ENCODE measurements at regions not wholly inside any gene's neighbourhood (a gene's known extent, or its start where the extent isn't known, plus 50 kb on each side); places are given as distances from the start of the nearest gene placed in this dataset.
"Not testable (repeated sequence)": the region's sequence is repeated elsewhere in the genome, so short reads cannot be mapped to it uniquely, and the experiment has no call there.

- no peak for DNase-seq
These were observed 227.3 kb downstream of the LURAP1L start for GRCh38 chr9:13001989-13002580.

GRCh38 chr9:13002740-13003139, 227.9 kb downstream of the LURAP1L start:
- no peak for DNase-seq

DNA sequence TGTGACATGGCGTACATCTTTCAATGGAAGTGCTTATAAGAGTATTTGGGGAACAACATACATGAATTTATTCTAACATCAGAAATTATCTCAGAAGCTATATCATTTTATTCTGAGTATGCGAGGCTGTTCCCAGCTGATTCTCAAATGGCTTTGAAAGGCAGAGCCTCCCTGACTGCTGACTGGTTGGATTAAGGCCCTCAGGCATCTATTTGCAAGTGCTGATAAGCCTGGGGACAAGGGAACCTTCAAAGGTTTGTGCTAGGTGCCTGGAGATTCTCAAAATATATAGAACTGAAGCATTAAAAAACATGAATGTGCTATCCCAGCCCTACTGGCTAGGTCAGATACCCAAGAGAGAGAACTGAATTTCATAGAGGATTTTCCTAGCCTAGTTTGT, 235.1 kb downstream of the LURAP1L start:
- DNase-seq, result no peak

DNA sequence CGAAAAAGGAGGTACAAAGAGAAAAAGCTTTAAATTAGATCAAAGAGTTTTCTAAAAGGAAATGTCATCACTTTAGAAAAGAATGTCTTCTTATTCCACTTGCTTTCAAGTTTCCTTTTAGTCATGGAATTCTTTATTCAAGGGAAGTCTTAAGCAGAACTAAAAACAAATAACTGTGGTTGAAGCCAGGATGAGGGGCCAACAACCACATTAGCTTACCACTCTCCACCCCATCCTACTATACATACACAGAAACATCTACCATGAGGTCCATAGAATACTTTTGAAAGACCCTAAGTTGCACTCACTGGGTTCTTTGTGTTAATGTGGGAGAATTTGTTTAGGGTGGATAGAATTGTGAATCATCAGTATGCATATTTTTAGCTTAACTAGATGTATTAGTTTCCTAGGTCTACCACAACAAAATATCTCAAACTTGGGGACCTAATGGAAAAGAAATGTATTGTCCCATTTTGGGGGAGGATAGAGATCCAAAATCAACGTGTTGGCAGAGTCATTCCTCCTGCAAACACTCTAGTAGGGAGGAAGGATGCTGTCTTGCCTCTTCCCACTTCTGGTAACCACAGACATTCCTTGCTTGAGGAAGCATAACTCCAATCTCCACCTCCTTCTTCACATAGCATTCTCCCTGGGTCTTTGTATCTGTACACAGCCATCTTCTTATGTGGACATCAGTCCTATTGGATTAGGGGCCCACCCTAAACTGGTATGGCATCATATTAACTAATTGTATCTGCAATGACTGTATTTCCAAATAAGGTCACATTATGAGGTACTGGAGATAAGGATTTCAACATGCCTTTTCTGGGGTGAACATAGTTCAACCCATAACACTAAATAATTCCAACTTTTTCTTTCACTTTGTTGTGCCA, 239.4 kb downstream of the LURAP1L start:
- DNase-seq, result no peak

DNA sequence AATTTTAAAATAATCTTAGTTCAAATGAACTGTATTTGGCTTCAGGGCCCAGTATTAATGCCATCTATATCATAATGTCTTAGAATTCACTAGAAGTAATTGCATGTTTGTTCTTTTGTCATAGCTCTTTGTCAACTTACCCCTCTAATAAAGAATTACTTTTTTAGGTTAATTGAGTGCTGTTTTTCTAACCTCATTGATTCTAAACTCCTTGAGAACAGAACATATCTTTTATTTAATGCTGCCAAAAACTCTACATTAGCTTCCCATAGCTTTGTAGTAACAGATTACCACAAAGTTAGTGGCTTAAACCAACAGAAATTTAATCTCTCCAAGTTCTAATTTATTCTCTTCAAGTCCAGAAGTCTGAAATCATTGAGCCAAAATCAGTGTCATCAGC, 242.4 kb downstream of the LURAP1L start:
- no peak for DNase-seq

GRCh38 chr9:13020146-13021040, 245.6 kb downstream of the LURAP1L start:
- DNase-seq, result no peak

DNA sequence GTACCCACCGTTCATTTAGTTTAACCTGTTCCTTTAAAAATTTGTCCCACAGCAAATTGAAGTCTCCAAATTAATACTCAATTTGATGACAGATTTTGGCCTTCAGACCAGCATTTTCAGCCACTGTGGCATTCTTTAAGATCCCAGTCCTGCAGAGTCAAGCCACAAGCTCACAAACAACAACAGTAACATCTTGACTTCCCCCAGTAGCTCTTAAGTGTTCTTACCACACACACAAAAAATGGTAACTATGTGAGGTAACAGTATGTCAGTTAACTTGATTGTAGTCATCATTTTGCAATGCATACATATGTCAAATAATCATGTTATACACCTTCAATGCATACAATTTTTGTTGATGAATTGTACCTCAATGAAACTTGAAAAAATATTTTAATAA, 247.9 kb downstream of the LURAP1L start:
- no peak for DNase-seq

DNA sequence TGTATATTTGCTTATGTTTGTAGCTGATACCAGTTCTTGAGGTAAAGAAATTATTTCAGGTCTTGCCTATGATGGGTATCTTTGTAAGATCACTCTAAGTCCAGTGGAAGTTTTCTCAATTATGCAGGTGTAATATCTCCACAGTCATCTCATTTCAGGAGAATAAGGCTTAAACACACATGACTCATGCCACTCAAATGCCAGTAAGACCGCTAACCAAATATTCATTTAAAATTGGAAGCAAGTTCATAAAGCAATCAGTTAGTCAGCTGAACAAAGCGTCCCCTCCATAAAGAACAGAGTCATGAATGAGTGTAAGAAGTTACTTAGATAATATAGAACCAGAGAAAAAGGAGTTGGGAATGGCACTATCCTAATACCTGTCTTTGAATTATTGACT, 248.7 kb downstream of the LURAP1L start:
- DNase-seq, result peak; percentile 76

- DNase-seq, result no peak
These were observed 252.1 kb downstream of the LURAP1L start for GRCh38 chr9:13026956-13027355.

- no peak for DNase-seq
These were observed 251.6 kb downstream of the MPDZ start for GRCh38 chr9:13027879-13028278.

- no peak for DNase-seq
These were observed 246.9 kb downstream of the MPDZ start for GRCh38 chr9:13032585-13032984.

- peak; percentile 41 to 69 for DNase-seq
These were observed 245.4 kb downstream of the MPDZ start for GRCh38 chr9:13033959-13034693.

DNA sequence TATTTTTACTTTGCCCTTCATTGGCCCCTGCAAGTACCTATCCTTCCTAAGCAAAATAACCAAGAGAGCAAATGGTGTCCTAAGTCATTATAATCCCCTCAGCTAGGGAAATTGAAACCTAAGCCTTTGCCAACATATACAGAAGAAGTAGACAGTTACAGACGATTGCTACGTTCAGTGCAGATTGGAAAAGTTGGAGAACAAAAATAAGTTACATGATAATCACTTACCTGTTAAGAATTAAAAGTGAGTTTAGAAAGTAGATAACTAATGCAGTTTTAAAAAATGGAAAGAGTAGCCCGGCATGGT, 244.8 kb downstream of the MPDZ start:
- DNase-seq, result no peak

DNA sequence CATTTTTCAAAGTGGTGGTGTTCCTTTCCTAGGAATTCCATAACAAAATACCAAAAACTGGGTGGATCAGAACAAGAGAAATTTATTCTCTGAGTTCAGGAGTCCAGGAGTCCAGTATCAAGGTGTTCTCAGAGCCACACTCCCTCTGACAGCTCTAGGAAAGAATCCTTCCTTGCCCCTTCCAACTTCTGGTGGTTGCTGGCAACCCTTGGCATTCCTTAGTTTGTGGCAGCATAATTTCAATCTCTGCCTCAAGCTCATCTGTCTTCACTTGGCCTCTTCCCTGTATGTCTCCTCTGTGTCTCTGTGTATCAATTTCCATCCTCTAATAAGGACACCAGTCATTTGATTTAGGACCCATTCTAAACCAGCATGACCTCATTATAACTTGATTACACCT, 243.7 kb downstream of the MPDZ start:
- DNase-seq, result no peak

DNA sequence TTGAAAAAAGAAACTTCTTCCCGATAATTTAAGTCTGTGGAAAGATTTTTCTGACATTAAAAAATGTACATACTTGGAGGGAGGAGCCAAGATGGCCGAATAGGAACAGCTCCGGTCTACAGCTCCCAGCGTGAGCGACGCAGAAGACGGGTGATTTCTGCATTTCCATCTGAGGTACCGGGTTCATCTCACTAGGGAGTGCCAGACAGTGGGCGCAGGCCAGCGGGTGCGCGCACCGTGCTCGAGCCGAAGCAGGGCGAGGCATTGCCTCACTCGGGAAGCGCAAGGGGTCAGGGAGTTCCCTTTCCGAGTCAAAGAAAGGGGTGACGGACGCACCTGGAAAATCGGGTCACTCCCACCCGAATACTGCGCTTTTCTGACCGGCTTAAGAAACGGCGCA, 241.7 kb downstream of the MPDZ start:
- not testable (repeated sequence) for DNase-seq

DNA sequence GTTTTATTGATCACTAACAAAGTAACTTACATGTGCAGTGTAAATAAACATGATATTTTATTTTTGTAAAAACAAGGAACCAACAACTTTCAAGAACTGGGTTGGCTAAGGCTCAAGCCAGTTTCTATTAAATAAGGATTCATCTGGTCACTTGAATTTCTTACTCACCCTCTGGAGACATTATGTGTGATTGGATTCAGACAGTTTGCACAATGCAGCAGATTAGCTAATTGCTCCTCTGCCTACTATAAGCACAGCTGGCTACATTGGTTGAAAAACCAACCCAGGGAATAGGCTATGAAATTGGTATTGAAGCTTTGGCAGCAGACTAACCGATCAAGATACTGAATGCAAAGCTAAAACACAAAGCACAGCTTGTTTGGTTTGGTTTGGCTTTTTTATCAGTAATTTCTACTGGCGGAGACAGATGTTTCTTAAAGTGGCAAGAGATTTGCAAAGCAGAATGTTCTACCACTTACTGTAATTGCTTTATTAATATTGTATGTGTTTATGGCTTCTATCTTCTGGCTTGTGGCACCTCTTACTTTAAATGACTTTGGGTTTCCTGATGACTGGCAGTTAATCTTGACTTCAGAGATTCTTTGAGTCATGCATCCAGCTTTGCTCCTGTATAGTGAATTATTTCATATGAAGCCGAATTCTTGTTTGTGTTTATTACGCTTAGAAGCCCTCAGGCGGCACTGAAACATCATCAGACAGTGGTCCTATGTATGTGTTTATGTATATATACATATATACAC, 231.5 kb downstream of the MPDZ start:
- DNase-seq, result peak; percentile 27 to 62

GRCh38 chr9:13049223-13049622, 230.3 kb downstream of the MPDZ start:
- peak; percentile 36 to 45 for DNase-seq

- DNase-seq, result no peak
These were observed 226.0 kb downstream of the MPDZ start for GRCh38 chr9:13053504-13053903.

- DNase-seq, result no peak
These were observed 225.1 kb downstream of the MPDZ start for GRCh38 chr9:13054389-13054788.
